Amniotic epithelial cell (primary cell): ENCODE measurements at regions not wholly inside any gene's neighbourhood (a gene's known extent, or its start where the extent isn't known, plus 50 kb on each side); places are given as distances from the start of the nearest gene placed in this dataset.

ENCODE experiments used
- DNase-seq: peaks from one replicate; pipeline ENCODE4 v3.0.0-alpha.2; 2010; ENCODE audit warnings: low read depth

- DNase-seq = no peak
Observed at GRCh38 chr4:62145276-62145675, 945.1 kb downstream of the ADGRL3 start.

GRCh38 chr4:62144431-62144830 is 944.3 kb downstream of the ADGRL3 start:
- no peak for DNase-seq

- DNase-seq = no peak
Observed at GRCh38 chr4:62135565-62136156, 935.5 kb downstream of the ADGRL3 start.

DNA sequence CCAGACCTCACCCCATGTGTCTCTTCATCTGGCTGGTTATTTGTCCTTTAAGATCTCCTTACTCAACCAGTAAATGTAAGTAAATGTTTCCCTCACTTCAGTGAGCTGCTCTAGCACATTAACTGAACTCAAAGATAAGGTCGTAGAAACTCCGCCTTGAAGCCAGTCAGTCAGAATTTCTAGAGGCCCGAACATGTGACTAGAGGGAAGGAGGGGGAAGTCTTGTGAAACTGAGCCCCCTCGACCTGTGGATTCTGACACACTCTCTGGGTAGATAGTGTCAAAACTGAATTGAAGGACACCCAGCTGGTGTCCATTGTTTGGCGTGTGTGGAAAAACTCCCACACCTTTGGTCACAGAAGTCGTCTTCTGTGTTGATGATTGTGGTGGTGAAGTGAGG is 933.9 kb downstream of the ADGRL3 start:
- DNase-seq = no peak

DNA sequence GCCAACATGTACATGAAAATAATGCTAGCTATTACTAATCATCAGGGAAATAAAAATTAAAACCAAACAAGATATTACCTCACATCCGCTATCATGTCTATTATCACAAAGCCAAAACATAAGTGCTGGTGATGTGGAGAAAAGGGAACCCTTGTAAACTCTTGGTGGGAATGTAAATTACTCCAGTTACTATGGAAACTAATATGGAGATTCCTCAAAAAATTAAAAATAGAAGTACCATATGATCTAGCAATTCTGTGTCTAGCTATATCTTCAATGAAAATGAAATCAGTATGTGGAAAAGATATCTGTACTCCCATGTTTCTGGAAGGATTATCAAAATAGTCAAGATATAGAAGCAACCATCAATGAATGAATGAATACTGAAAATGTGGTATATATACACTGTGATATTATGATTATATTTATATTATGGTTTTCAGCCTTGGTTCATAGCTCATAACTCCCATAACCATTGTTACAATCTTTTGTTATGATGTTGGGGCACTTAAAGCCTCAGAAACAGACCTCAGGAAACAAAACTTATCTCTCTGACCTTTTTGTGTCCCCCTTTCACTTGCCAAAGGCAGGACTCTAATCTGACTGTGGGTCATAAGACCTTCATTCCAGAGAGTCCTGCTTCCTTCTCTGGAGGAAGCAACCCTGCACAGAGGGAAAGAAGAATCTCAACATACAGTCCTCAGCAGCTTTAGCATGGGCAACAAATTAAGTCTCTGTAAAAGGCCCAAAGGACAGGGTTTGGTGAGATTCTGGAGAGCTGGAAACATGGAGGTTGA is 933.2 kb downstream of the ADGRL3 start:
- DNase-seq = no peak

DNA sequence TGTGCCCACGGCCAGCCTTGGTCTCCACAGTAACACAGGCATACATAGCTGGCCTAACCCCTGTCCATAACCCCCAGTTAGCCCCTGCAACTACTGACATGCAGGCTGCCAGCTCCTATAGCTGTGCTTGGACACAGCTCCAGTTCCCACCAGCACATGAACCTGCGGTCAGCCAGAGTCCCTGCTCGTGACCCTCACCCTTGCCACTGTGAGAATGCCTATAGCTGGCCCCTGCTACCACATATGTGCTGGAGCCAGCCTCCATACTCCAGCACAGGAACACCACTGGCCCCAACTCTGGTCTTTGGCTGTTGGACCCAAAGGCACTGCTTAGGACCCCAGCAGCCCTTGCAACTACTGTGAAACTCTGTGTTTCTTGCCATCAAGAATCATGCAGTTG is 930.9 kb downstream of the ADGRL3 start:
- DNase-seq = no peak

DNA sequence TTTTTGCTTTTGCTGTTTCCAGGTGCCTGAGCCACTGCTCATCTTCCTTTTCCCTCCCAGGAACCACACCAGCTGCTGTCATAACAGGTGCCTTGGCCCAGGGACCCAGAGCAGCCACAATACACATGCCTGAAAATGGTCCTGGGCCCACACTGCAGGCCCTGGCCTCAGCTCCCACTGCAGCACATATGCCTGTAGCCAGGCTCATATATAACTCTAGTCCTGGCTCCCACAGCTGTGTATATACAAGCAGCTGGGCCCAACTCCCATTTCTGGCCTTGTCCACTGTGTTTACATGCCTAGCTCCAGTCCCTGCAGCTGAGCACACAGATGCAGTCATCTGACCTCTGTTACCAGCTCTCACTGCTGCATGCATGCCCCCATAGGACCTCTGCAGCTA is 930.5 kb downstream of the ADGRL3 start:
- no peak for DNase-seq

GRCh38 chr4:62130230-62130629 is 930.1 kb downstream of the ADGRL3 start:
- DNase-seq = no peak
